ENCODE measurements at regions not wholly inside any gene's neighbourhood (a gene's known extent, or its start where the extent isn't known, plus 50 kb on each side); places are given as distances from the start of the nearest gene placed in this dataset.

GRCh38 chr18:56374007-56374655 is 264.3 kb downstream of the TXNL1 start:
- DNase-seq = no peak

GRCh38 chr18:56373601-56374000 is 264.8 kb downstream of the TXNL1 start:
- no peak for DNase-seq

DNA sequence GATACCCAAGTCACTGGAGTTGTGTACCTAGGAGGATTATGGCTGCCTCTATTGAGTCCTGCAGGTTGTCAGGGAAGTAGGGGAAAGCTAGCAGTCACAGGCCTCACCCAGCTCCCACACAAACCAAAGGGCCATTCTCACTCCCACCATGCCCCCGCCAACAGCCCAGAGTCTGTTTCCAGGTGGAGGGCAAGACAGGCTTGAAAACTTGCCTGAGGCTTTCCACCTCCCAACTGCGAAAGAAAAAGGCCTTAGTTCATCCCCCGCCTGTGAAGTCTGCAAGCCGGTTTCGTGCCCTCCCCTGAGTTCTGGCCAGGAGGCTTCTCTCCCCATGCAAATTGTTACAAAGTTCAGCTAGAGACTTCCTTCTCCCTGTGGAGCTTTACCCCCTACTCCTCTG is 270.3 kb downstream of the TXNL1 start:
- no peak for DNase-seq

DNA sequence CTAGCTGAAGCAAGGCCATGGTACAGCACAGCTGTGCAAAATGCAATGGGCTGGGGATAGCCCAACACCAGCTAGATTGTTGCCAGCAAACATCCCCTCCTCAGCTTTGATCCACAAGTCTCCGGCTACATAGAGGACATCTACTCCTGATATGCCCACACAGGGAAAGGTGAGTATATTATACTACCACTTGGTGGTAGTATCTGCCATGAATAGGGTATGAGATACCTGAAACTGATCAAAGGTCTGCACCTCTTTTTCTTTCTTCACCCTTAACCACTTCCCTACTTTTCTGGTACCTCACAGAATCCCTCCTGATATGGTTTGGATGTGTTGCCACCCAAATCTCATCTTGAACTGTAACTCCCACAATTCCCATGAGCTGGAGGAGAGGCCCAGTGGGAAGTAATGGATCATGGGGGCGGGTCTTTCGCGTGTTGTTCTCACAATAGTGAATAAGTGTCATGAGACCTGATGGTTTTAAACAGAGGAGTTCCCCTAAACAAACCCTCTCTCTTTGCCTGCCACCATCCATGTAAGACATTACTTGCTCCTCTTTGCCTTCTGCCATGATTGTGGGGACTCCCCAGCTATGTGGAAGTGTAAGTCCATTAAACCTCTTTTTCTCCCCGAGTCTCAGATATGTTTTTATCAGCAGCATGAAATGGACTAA is 279.6 kb downstream of the TXNL1 start:
- DNase-seq = no peak

DNA sequence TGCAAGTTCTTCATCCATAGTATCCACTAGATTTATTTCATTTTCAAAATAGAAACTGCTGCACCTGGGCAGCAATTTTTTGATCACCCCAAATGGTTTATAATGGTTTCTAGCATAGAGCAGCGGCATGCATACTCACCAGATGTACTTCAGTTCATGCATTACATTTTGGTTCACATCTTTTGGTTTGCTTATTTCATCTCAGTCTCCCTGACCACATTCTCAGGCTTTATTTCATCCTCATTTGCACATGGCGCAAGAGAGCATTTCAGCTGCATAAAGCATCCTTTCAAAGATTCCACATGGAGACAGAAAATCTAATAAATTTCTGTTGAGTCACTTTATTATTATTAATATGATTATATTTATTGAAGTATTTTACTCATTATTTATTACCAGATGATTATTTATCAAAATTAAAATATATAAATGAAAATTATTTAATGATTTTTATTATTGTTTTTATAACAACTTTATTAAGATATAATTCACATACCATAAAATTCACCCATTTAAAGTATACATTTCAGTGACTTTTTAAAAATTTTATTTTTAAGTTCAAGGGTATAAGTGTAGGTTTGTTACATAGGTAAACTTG is 284.6 kb downstream of the TXNL1 start:
- no peak for DNase-seq

DNA sequence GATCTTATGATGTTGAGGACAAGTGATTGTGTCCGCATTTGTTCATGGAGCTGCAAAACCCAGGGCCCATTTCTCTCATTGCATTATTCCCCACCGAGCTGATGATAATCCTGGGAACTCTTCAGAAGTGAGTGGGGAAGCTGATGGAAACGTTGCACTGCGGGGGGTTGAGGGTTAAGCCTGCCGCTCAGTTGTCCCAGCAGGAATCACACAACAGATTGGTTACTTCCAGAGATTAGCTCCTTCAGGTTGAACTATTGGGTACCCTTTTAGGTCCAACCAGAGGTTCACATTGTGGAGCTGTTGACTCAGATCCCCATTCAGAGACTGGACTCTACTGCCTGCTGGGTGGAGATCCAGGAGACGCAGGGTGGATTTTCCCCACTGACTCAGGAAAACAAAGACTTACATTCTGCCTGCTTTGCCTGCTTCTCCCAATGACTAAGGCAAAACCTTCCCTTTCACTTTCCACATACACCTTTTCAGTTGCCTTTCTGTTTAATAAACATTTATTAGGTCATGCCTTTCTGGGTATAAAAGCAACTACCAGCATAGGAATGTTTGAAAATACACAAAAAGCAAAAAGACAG is 286.4 kb downstream of the TXNL1 start:
- no peak for DNase-seq

DNA sequence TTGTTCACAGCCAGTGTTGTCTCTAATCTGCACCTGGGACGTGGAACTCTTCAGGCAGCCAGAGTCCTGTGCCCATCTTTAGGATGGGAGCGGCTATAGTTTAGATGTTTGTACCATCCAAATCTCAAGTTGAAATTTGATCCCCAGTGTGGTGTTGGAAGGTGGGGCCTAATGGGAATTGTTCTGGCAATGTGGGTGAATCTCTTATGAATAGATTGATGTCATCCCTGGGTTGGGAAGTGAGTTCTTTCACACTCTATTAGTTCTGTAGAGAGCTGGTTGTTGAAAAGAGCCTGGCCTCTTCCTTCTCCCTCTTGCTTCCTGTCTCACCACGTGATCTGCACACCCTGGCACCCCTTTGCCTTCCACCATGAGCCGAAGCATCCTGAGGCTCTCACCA is 300.9 kb downstream of the TXNL1 start:
- no peak for DNase-seq

DNA sequence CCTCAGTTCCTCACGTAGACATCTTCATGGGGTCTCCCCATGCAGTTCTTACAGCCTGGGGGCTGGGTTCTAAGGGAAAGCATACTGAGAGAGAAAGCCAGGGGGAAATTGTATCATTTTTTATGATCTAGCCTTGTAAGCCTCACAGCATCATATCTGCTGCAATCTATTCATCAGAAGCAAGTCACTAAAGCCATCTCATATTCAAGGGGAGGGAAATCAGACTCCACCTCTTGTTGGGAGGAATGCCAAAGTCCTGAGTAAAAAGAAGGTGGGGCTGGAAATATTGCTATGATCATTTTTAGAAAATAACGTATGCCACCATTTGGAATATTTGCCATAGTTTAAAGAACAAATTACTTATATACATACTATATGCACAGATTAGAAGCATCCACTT is 304.6 kb downstream of the TXNL1 start:
- no peak for DNase-seq

DNA sequence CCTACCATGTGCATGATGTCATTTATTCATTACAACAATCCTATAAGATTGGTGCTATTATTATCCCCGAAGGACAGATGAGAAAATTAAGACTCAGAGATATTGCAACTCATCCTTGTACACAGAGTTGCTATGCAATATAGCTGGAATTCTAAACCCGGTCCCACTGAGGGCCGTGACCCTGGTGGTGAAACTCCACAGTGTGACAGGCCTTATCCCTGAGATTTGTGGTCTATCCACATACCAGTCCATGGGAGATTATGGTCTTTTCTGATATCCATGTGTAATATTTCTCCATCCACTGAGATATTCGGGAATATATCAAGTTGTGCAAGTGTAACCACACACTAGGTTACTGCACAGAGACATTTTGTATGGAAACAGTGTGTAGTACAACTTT is 305.2 kb downstream of the TXNL1 start:
- no peak for DNase-seq

- no peak for DNase-seq
Measured at GRCh38 chr18:56332371-56332770, 306.0 kb downstream of the TXNL1 start.

DNA sequence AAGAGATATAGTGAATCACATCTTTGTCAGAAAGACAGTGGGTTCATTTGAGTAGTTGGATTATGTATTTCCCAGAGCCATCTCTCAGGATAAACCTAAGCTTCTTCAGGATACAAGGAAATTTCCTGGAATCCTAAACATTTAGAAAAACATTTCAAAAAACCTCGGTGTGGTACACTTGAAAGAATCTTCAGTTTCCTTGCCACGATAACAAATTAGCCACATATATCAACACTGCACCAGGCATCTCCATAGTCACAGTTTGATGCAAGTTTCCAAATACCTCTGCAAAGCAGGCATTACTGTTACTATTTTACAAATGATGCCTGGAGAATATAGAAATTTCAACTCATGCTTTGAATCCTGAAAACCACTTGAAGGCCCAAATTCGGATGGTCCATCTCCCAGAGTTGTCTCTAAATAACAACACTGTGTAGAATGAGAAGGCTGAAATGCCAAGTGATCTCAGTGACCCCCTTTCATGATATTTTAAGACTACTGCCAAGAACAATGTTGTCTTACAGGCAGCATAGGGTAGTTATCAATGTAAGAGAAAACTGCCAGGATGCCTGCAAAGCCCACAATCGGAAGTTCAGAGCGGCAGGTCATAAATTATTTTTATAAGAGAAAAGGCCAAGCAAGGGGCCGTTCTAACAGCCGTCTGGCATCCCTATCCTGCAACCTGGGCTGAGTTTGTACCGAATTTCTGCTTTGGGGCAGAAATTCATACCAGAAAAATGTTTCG is 307.9 kb downstream of the TXNL1 start:
- DNase-seq = no peak

GRCh38 chr18:56329536-56329935 is 308.9 kb downstream of the TXNL1 start:
- no peak for DNase-seq

DNA sequence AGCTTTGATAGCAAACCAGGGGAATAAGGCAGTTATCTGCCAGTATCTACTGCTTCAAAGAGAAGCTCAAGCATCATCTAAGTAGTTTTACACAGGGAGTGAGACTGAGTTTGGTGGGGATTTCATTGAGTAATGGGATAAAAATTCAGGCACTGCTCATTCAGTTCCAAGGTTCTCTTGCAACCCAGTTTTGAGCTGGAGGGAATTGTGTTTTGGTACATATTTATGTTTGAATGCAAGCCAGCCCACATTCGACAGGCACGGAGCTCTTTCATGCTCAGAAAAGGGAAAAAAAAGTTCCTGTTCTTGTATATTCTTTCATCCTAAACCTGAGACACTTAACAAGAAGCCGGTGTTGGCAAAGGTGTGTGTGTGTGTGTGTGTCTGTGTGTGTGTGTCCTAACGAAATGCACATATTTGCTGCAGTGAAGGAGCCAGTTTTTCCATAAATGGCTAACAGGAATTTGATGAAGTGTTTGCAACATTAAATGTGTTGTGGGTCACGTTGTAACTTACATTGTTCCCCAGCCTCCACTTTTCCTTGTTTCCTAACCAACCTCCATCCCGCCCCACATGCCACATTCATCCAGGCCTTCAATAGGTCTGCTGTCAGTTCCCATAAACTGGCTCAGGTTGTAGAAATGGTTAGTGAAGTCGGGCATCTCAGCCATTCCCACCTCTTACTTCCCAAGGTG is 311.1 kb downstream of the TXNL1 start:
- DNase-seq = no peak

GRCh38 chr18:56326336-56327072 is 311.9 kb downstream of the TXNL1 start:
- DNase-seq = no peak

- no peak for DNase-seq
Measured at GRCh38 chr18:56323673-56324072, 314.7 kb downstream of the TXNL1 start.

DNA sequence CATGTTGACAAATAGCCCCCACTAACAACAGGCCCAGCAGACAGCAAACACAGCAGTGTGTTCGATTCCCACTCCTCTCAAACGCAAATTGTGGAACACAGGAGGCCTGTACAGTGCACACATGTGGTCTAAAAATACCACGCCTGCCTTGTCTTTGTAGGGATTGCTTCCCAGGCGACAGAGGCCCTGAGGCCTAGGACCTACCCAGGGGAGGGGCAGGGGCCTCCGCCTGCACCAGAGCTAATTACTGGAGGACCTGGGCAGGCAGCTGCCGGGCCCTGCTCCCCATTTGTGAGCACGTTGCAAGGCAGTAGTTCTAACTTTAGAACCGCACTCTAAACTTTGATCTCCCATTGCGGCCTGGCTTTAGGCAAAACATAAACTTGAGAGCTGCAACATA is 316.0 kb downstream of the TXNL1 start:
- DNase-seq = no peak

DNA sequence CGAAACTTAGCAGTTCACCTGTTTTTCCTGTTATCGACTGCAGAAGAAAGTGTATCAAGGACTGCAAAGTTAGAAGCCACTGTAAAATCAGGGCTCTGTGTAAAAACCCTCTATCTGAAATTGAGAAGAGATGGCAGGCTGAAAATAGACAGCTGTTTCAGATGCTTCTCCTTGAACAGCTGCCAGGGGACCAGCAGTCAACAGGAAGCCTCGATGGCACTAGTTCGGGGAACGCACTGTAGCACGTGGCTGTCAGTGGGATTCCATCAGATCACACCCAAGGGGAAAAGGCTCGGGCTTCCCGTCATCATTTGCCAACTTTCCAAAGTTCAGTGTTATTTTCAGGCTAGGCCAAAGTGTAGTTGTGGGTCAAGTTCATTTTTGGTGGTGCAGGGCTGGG is 316.9 kb downstream of the TXNL1 start:
- DNase-seq = no peak

DNA sequence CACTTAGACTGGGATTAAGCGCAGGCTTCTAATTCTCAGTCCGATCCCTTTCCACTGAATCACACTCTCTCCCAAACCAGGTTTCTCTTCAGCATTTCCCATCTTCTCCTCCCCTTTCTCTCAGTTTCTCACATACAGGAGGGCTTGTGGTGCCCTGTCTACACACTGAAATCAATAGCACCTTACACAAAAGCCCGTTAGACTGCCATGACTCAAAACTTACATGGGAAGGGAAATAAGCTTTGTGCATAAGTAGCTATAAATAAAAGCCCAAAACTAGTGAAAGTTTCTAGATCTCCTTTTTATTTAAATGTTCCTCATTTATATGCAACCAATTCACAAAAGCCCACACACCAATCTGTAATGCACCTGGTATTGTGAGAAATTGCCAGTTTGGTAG is 318.4 kb downstream of the TXNL1 start:
- DNase-seq = no peak

GRCh38 chr18:56316727-56317126 is 321.7 kb downstream of the TXNL1 start:
- no peak for DNase-seq

DNA sequence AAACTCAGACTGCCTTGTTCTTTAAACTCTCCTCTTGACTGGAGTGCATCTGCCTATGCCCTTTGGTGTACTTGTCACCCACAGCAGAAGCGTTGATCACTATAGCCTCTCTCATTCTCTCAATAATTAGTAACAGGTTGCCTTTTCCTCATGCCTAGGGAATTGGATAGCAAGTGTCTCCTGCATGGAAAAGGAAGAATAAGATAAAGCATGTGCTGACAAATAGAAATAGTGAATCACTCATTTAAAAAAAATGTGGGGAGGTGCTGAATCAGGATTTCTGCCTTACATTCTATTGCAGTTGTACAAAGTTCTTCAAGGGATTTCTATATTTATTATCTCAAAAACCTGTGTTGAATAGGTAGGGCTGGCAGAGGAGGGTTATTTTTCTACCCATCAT is 323.0 kb downstream of the TXNL1 start:
- DNase-seq = no peak

DNA sequence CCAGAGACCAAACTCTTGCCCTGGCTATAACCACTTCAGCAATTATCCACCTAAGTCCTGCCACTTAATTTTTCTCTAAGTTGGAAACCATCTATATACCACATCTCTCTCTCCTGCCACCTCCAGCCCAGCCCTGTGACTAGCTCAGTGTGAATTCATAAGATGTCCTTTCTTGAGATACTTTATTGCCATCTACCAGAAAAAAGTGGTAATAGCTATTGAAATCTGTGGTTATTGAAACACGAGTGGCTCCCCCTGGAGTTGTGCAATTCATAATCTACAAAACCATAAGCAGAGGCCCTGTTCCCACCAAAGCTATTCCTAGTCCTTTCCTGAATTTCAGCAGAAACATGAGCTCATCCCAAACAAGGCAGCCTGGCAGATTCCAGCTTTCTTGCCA is 324.0 kb downstream of the TXNL1 start:
- DNase-seq = no peak
